ENCODE measurements at regions not wholly inside any gene's neighbourhood (a gene's known extent, or its start where the extent isn't known, plus 50 kb on each side); places are given as distances from the start of the nearest gene placed in this dataset.

DNA sequence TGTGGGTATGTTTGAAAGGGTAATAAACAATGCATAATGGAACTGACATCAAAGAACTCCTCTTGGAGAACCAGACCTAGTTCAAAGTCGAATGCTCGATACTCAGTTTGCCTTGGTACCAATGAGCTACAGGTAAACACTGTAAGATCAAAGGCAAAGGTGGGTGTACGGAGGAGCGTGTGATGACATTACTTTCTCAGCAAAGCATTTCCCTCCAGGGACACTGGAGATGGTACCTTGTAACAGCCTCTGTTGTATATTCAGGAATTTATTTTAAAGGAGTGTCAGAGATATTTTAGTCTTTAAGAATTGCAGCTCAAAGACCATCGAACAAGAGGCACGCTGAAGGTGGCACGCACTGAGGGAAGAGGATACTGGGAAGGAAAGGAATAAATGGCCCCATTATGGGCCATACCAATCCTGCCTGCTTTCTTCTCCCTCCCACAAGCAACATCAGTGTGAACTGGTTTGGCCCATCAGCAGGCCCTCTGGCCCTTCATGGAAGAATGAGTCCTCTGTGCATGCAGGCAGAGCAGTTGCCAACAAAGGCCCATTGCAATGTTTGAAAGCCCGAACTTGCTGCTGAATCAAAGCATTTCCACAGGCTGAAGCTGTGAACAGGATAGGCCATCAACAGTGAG lies 410.2 kb downstream of the ACTL7B start (continued):
- TF ChIP-seq, protein P1, sequence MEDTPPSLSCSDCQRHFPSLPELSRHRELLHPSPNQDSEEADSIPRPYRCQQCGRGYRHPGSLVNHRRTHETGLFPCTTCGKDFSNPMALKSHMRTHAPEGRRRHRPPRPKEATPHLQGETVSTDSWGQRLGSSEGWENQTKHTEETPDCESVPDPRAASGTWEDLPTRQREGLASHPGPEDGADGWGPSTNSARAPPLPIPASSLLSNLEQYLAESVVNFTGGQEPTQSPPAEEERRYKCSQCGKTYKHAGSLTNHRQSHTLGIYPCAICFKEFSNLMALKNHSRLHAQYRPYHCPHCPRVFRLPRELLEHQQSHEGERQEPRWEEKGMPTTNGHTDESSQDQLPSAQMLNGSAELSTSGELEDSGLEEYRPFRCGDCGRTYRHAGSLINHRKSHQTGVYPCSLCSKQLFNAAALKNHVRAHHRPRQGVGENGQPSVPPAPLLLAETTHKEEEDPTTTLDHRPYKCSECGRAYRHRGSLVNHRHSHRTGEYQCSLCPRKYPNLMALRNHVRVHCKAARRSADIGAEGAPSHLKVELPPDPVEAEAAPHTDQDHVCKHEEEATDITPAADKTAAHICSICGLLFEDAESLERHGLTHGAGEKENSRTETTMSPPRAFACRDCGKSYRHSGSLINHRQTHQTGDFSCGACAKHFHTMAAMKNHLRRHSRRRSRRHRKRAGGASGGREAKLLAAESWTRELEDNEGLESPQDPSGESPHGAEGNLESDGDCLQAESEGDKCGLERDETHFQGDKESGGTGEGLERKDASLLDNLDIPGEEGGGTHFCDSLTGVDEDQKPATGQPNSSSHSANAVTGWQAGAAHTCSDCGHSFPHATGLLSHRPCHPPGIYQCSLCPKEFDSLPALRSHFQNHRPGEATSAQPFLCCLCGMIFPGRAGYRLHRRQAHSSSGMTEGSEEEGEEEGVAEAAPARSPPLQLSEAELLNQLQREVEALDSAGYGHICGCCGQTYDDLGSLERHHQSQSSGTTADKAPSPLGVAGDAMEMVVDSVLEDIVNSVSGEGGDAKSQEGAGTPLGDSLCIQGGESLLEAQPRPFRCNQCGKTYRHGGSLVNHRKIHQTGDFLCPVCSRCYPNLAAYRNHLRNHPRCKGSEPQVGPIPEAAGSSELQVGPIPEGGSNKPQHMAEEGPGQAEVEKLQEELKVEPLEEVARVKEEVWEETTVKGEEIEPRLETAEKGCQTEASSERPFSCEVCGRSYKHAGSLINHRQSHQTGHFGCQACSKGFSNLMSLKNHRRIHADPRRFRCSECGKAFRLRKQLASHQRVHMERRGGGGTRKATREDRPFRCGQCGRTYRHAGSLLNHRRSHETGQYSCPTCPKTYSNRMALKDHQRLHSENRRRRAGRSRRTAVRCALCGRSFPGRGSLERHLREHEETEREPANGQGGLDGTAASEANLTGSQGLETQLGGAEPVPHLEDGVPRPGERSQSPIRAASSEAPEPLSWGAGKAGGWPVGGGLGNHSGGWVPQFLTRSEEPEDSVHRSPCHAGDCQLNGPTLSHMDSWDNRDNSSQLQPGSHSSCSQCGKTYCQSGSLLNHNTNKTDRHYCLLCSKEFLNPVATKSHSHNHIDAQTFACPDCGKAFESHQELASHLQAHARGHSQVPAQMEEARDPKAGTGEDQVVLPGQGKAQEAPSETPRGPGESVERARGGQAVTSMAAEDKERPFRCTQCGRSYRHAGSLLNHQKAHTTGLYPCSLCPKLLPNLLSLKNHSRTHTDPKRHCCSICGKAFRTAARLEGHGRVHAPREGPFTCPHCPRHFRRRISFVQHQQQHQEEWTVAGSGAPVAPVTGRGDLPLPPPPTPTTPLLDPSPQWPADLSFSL (CRISPR knock-in tag; IDR thresholded peaks at IDR 0.05): no peak
- TF ChIP-seq, protein P2, sequence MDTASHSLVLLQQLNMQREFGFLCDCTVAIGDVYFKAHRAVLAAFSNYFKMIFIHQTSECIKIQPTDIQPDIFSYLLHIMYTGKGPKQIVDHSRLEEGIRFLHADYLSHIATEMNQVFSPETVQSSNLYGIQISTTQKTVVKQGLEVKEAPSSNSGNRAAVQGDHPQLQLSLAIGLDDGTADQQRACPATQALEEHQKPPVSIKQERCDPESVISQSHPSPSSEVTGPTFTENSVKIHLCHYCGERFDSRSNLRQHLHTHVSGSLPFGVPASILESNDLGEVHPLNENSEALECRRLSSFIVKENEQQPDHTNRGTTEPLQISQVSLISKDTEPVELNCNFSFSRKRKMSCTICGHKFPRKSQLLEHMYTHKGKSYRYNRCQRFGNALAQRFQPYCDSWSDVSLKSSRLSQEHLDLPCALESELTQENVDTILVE (CRISPR knock-in tag; IDR thresholded peaks at IDR 0.05): peak; percentile 76; the same call in 1 of the 2 replicates
- TF ChIP-seq ZNF577 (CRISPR knock-in tag; IDR thresholded peaks at IDR 0.05; ENCODE audit: borderline replicate concordance, low read depth) (no peak), GATA4 (IDR thresholded peaks at IDR 0.05; ENCODE audit: borderline replicate concordance, low read depth) (peak; percentile 85; the same call in 1 of the 2 replicates), ZNF33A (CRISPR knock-in tag; IDR thresholded peaks at IDR 0.05; ENCODE audit: borderline replicate concordance) (no peak; the same call in 1 of the 2 replicates), ZNF205 (CRISPR knock-in tag; IDR thresholded peaks at IDR 0.05) (peak; percentile 73), CEBPB (IDR thresholded peaks at IDR 0.05; ENCODE audit: borderline replicate concordance, low read depth, low read length) (no peak), JUNB (CRISPR knock-in tag; IDR thresholded peaks at IDR 0.05; ENCODE audit: borderline replicate concordance) (peak; percentile 49; the same call in 1 of the 2 replicates)
- TF ChIP-seq, protein P3, sequence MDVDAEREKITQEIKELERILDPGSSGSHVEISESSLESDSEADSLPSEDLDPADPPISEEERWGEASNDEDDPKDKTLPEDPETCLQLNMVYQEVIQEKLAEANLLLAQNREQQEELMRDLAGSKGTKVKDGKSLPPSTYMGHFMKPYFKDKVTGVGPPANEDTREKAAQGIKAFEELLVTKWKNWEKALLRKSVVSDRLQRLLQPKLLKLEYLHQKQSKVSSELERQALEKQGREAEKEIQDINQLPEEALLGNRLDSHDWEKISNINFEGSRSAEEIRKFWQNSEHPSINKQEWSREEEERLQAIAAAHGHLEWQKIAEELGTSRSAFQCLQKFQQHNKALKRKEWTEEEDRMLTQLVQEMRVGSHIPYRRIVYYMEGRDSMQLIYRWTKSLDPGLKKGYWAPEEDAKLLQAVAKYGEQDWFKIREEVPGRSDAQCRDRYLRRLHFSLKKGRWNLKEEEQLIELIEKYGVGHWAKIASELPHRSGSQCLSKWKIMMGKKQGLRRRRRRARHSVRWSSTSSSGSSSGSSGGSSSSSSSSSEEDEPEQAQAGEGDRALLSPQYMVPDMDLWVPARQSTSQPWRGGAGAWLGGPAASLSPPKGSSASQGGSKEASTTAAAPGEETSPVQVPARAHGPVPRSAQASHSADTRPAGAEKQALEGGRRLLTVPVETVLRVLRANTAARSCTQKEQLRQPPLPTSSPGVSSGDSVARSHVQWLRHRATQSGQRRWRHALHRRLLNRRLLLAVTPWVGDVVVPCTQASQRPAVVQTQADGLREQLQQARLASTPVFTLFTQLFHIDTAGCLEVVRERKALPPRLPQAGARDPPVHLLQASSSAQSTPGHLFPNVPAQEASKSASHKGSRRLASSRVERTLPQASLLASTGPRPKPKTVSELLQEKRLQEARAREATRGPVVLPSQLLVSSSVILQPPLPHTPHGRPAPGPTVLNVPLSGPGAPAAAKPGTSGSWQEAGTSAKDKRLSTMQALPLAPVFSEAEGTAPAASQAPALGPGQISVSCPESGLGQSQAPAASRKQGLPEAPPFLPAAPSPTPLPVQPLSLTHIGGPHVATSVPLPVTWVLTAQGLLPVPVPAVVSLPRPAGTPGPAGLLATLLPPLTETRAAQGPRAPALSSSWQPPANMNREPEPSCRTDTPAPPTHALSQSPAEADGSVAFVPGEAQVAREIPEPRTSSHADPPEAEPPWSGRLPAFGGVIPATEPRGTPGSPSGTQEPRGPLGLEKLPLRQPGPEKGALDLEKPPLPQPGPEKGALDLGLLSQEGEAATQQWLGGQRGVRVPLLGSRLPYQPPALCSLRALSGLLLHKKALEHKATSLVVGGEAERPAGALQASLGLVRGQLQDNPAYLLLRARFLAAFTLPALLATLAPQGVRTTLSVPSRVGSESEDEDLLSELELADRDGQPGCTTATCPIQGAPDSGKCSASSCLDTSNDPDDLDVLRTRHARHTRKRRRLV (CRISPR knock-in tag; IDR thresholded peaks at IDR 0.05): no peak
- TF ChIP-seq, protein P4, sequence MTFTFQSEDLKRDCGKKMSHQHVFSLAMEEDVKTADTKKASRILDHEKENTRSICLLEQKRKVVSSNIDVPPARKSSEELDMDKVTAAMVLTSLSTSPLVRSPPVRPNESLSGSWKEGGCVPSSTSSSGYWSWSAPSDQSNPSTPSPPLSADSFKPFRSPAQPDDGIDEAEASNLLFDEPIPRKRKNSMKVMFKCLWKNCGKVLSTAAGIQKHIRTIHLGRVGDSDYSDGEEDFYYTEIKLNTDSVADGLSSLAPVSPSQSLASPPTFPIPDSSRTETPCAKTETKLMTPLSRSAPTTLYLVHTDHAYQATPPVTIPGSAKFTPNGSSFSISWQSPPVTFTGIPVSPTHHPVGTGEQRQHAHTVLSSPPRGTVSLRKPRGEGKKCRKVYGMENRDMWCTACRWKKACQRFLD (CRISPR knock-in tag; IDR thresholded peaks at IDR 0.05; ENCODE audit: borderline replicate concordance): no peak
- TF ChIP-seq, protein P5, sequence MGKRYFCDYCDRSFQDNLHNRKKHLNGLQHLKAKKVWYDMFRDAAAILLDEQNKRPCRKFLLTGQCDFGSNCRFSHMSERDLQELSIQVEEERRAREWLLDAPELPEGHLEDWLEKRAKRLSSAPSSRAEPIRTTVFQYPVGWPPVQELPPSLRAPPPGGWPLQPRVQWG (CRISPR knock-in tag; IDR thresholded peaks at IDR 0.05; ENCODE audit: borderline replicate concordance, low read depth): no peak
- TF ChIP-seq, protein P6, sequence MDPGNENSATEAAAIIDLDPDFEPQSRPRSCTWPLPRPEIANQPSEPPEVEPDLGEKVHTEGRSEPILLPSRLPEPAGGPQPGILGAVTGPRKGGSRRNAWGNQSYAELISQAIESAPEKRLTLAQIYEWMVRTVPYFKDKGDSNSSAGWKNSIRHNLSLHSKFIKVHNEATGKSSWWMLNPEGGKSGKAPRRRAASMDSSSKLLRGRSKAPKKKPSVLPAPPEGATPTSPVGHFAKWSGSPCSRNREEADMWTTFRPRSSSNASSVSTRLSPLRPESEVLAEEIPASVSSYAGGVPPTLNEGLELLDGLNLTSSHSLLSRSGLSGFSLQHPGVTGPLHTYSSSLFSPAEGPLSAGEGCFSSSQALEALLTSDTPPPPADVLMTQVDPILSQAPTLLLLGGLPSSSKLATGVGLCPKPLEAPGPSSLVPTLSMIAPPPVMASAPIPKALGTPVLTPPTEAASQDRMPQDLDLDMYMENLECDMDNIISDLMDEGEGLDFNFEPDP (CRISPR knock-in tag; conservative IDR thresholded peaks at IDR 0.05): no peak

Measured in HepG2 (cell line).